Small intestine (tissue), 7 donors: ENCODE measurements at regions not wholly inside any gene's neighbourhood (a gene's known extent, or its start where the extent isn't known, plus 50 kb on each side); places are given as distances from the start of the nearest gene placed in this dataset.

ENCODE experiments used
- DNase-seq, 2 donors: peaks; one replicate each; pipeline versions ENCODE4 v3.0.0 to v3.0.0-alpha.2; 2013
- FAIRE-seq: peaks from 2 replicates; lab custom pipeline; 2012; peaks lifted over from hg19 to GRCh38; lab: Jason Lieb, UNC
- H3K27ac ChIP-seq, 3 donors: one replicate each; pipeline ENCODE4 v1.5.1; 2013; ENCODE audit warnings: low read length in 2 of 3, mild to moderate bottlenecking in 2 of 3, control low read depth in 1 of 3, inconsistent platforms in 1 of 3, low read depth in 1 of 3, moderate library complexity in 1 of 3
- H3K27me3 ChIP-seq, 3 donors: one replicate each; pipeline ENCODE4 v1.6.1; 2013; ENCODE audit warnings: low read length in 3 of 3, inconsistent platforms in 1 of 3; ENCODE audit not compliant: control insufficient read depth in 3 of 3, insufficient read depth in 3 of 3
- H3K36me3 ChIP-seq, 3 donors: one replicate each; pipeline ENCODE4 v1.6.1; 2013; ENCODE audit warnings: low read length in 3 of 3, inconsistent platforms in 1 of 3, low read depth in 1 of 3, mild to moderate bottlenecking in 1 of 3, moderate library complexity in 1 of 3; ENCODE audit not compliant: control insufficient read depth in 3 of 3, insufficient read depth in 2 of 3
- H3K4me1 ChIP-seq, 3 donors: one replicate each; pipeline ENCODE4 v1.6.1; 2013; ENCODE audit warnings: low read length in 2 of 3, inconsistent platforms in 1 of 3, low read depth in 1 of 3, mild to moderate bottlenecking in 1 of 3, moderate library complexity in 1 of 3; ENCODE audit not compliant: control insufficient read depth in 3 of 3, insufficient read depth in 2 of 3
- H3K4me3 ChIP-seq, 3 donors: one replicate each; pipeline ENCODE4 v1.5.1; 2013; ENCODE audit warnings: low read length in 3 of 3, control low read depth in 1 of 3, inconsistent platforms in 1 of 3, low read depth in 1 of 3, mild to moderate bottlenecking in 1 of 3, moderate library complexity in 1 of 3
- H3K9me3 ChIP-seq, 2 donors: one replicate each; pipeline ENCODE4 v1.6.1; 2013; ENCODE audit warnings: low read depth in 1 of 2, low read length in 1 of 2; ENCODE audit not compliant: control insufficient read depth in 2 of 2, insufficient read depth in 1 of 2
- WGBS, 3 donors: extraction: QIAGEN DNeasy Blood & Tissue Kit; methylation state at CpG; one replicate each; pipeline ENCODE4 v1.1.7; 2013; 5-methylcytosine and 5-hydroxymethylcytosine counted together
- donor health status: healthy with polysubstance abuse.
- donor health status: control.
- donor health status: control.
- donor health status: Bipolar disorder and iron deficiency.
- donor health status: healthy.

DNA sequence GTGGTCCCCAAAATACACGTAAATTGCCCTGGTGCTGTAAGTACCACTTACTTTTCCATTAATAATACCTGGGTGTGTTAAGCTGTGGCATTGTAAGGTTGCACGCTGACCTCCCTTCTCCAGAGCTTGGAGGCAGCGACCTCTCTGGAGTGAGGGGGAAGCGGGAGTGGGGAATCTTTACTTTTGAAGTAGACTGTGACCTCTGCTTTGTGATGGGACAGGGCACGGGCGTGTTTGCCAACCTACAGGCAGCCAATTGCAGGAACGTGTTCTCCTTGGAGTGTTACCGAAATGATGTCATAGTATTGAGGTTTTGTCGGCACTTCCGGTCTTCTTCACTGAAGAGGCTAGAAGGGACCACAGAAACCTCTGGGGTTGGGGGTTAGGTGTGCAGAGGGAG lies 227.3 kb upstream of the C2CD4B start:
- Histone ChIP-seq H3K9me3 (no peaks in the 10 kb centered on the region), H3K27me3 (no peaks in the 10 kb centered on the region), H3K36me3 (no peaks in the 10 kb centered on the region), H3K4me3 (peak overlapping the region in 2 of 3 donors; percentile 80 to 87), H3K27ac (peak overlapping the region in 2 of 3 donors; percentile 35 to 90), H3K4me1 (peaks cover 2 to 10% (median 7%) of the 10 kb centered on the region in 3 donors)
- 13 to 22% (median 14%) methylated on average over 10 of the region's 10 CpGs for WGBS, 3 donors
- no peak for FAIRE-seq
- DNase-seq: peak; percentile 52 to 69

DNA sequence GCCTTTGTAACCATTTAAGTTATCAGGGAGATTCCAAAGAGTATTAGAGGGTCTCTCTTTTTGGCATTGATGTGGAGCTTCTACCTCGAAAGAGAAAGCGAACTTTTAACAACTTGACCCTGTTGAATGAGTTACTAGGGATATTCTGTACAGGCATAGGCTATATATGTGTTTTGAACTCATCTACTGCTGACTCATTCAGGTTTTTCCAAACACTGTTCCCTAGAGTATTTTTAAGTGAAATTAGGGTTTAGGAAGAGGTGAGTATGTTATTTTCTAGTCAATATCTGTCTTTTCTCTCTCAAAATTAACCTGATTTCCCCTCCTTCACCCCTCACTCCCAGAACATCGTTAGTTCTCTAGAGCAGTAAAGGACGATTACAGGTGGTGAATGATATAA lies 228.1 kb upstream of the C2CD4B start:
- WGBS, 3 donors: 80 to 89% (median 84%) methylated on average over 4 of the region's 4 CpGs

DNA sequence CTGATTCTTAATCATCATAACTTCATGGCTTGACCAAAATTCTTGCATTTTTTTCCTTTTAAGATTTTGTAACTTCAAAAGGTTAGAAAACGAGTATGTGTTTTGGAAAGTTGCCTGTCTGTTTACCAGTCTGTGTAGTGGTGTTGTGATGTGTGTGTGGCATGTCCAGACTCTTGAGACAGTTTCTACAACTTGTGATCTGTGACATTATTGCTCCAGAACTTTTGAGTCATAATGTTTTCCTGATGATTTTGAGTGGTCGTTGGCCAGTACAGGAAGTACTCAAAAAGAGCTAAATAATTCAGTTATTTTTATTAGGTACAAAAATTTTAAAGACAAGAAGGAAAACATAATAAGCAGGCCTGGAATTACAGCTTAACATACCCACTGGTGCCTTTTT lies 229.0 kb upstream of the C2CD4B start:
- Histone ChIP-seq H3K4me1 (peaks cover 2 to 10% (median 7%) of the 10 kb centered on the region in 3 donors), H3K36me3 (no peaks in the 10 kb centered on the region), H3K27ac (no peak overlapping the region), H3K27me3 (no peaks in the 10 kb centered on the region), H3K4me3 (no peak overlapping the region), H3K9me3 (peaks cover 0 to 15% of the 10 kb centered on the region in 2 donors)
- no peak for DNase-seq
- no peak for FAIRE-seq
- 32 to 50% (median 47%) methylated on average over 2 of the region's 2 CpGs for WGBS, 3 donors

More for the DNA sequence above, 228.1 kb upstream of the C2CD4B start:
- Histone ChIP-seq H3K27ac (no peak overlapping the region), H3K4me1 (peaks cover 2 to 10% (median 7%) of the 10 kb centered on the region in 3 donors), H3K9me3 (peaks cover 0 to 7% of the 10 kb centered on the region in 2 donors), H3K4me3 (no peak overlapping the region), H3K27me3 (no peaks in the 10 kb centered on the region), H3K36me3 (no peaks in the 10 kb centered on the region)
- DNase-seq (no peak), FAIRE-seq (no peak)

- DNase-seq: no peak
- no peak for FAIRE-seq
- peaks cover 0 to 25% of the 10 kb centered on the region in 2 donors for H3K9me3 ChIP-seq
- 80 to 89% (median 80%) methylated on average over 5 of the region's 5 CpGs for WGBS, 3 donors
- peaks cover 0 to 2% (median 0%) of the 10 kb centered on the region in 3 donors for H3K36me3 ChIP-seq
- H3K4me1 ChIP-seq: no peaks in the 10 kb centered on the region
- no peaks in the 10 kb centered on the region for H3K27me3 ChIP-seq
- H3K27ac ChIP-seq: no peak overlapping the region
- H3K4me3 ChIP-seq: no peak overlapping the region
Measured at GRCh38 chr15:62400778-62401177, 235.7 kb upstream of the C2CD4B start.

DNA sequence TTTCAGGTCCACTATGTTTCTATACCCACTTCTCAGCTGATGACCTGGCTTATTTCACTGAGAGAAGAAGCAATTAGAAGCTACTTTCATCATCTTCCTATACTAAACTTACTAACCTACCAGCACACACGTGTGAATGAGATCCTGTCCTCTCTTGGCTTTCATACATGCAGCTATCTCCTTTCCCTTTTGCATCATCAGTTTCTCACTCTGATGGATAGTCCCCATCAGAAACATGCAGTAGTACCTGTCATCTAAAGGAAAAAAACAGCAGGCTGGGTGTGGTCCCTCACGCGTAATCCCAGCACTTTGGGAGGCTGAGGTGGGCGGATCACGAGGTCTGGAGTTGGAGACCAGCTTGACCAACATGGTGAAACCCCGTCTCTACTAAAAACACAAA lies 237.6 kb upstream of the C2CD4B start:
- 87 to 96% (median 90%) methylated on average over 6 of the region's 6 CpGs for WGBS, 3 donors
- peaks cover 0 to 27% of the 10 kb centered on the region in 2 donors for H3K9me3 ChIP-seq
- no peaks in the 10 kb centered on the region for H3K27me3 ChIP-seq
- peak overlapping the region in 1 of 3 donors; percentile 27 for H3K27ac ChIP-seq
- DNase-seq (no peak), FAIRE-seq (no peak)
- peaks cover 0 to 2% (median 0%) of the 10 kb centered on the region in 3 donors for H3K36me3 ChIP-seq
- peaks cover 0 to 2% (median 0%) of the 10 kb centered on the region in 3 donors for H3K4me1 ChIP-seq
- H3K4me3 ChIP-seq: no peak overlapping the region

- Histone ChIP-seq H3K27me3 (no peaks in the 10 kb centered on the region), H3K9me3 (peaks cover 0 to 21% of the 10 kb centered on the region in 2 donors), H3K4me1 (peaks cover 0 to 8% (median 0%) of the 10 kb centered on the region in 3 donors), H3K27ac (peak overlapping the region in 1 of 3 donors; percentile 61), H3K36me3 (peaks cover 0 to 2% (median 0%) of the 10 kb centered on the region in 3 donors), H3K4me3 (no peak overlapping the region)
- no peak for FAIRE-seq
- DNase-seq: peak in 1 of 2 donors; percentile 29
- WGBS, 3 donors: 68 to 80% (median 78%) methylated on average over 8 of the region's 8 CpGs
Measured at GRCh38 chr15:62403164-62403809, 238.2 kb upstream of the C2CD4B start.

GRCh38 chr15:62404194-62404985 lies 239.3 kb upstream of the C2CD4B start:
- peaks cover 0 to 10% of the 10 kb centered on the region in 2 donors for H3K9me3 ChIP-seq
- peaks cover 0 to under 1% (median 0%) of the 10 kb centered on the region in 3 donors for H3K36me3 ChIP-seq
- FAIRE-seq: no peak
- WGBS, 3 donors: 56 to 69% (median 60%) methylated on average over 7 of the region's 7 CpGs
- no peak for DNase-seq
- no peaks in the 10 kb centered on the region for H3K27me3 ChIP-seq
- no peak overlapping the region for H3K4me3 ChIP-seq
- H3K4me1 ChIP-seq: peaks cover 0 to 9% (median 0%) of the 10 kb centered on the region in 3 donors
- no peak overlapping the region for H3K27ac ChIP-seq

GRCh38 chr15:62406305-62406891 lies 241.3 kb upstream of the C2CD4B start:
- no peak overlapping the region for H3K27ac ChIP-seq
- peaks cover 0 to 3% (median 0%) of the 10 kb centered on the region in 3 donors for H3K36me3 ChIP-seq
- H3K27me3 ChIP-seq: no peaks in the 10 kb centered on the region
- H3K9me3 ChIP-seq: peaks cover 0 to 3% of the 10 kb centered on the region in 2 donors
- peaks cover 0 to 9% (median 0%) of the 10 kb centered on the region in 3 donors for H3K4me1 ChIP-seq
- no peak for DNase-seq
- no peak for FAIRE-seq
- 92 to 100% (median 97%) methylated on average over 1 of the region's 1 CpG for WGBS, 3 donors
- no peak overlapping the region for H3K4me3 ChIP-seq
